AG04450 (cell line): ENCODE measurements at regions not wholly inside any gene's neighbourhood (a gene's known extent, or its start where the extent isn't known, plus 50 kb on each side); places are given as distances from the start of the nearest gene placed in this dataset.

Source experiments
- CTCF ChIA-PET: fragments of 300-600, 350-600 bp; formaldehyde crosslinking; extraction: SDS; loops from one replicate; lab custom pipeline; 2022; ENCODE audit warnings: antibody characterized with exemption, inconsistent platforms; lab: Charles Lee
- POLR2A ChIA-PET: fragments of 350-600 bp; formaldehyde crosslinking; extraction: SDS; loops from one replicate; lab custom pipeline; 2021; ENCODE audit warnings: antibody characterized with exemption, inconsistent platforms; lab: Yijun Ruan, JAX
- DNase-seq: peaks from one replicate; pipeline ENCODE4 v3.0.0-alpha.2; 2011; ENCODE audit warnings: low read depth, low spot score
- H3K27ac ChIP-seq: one replicate; pipeline ENCODE4 v1.5.1; 2012; ENCODE audit warnings: low read depth, low read length, control low read depth
- H3K27me3 ChIP-seq: one replicate; pipeline ENCODE4 v1.6.0; 2012; ENCODE audit warnings: low read length; ENCODE audit not compliant: control insufficient read depth, insufficient read depth
- H3K4me3 ChIP-seq: 2 replicates; pipeline ENCODE4 v1.5.1; 2011; ENCODE audit warnings: mild to moderate bottlenecking, low read depth, low read length, control low read depth
- H3K9me3 ChIP-seq: 2 replicates; pipeline ENCODE4 v1.5.1; 2012; ENCODE audit warnings: low read length; ENCODE audit not compliant: control insufficient read depth, insufficient read depth
- TF ChIP-seq, protein P1 (sequence below): IDR thresholded peaks from 2 replicates; pipeline ENCODE4 v1.5.1; 2011; ENCODE audit warnings: low read depth, low read length, control low read depth, inconsistent platforms

DNA sequence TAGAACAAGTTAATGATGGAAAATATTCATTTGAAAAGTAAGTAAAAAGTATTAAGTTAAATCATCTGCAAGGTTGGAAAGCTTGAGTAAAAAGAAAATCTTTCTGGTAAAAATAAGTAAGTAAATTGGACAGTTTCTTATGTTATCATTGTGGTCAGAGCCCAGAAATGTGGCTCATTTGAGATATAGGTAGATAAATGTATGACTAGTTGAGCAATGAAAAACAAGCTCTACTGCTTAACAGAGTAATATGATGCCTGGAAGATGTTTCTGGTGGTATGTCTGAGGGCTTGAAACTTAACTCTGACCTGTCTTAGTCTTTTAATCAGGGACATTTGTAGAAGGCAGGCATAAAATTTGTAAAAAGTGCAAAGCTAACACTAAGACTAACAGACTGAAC lies 444.0 kb downstream of the MFSD1 start:
- DNase-seq: no peak
- Histone ChIP-seq H3K4me3 (no peak overlapping the region), H3K27me3 (no peaks in the 10 kb centered on the region), H3K9me3 (no peaks in the 10 kb centered on the region), H3K27ac (no peak overlapping the region)
- TF ChIP-seq, protein P1, sequence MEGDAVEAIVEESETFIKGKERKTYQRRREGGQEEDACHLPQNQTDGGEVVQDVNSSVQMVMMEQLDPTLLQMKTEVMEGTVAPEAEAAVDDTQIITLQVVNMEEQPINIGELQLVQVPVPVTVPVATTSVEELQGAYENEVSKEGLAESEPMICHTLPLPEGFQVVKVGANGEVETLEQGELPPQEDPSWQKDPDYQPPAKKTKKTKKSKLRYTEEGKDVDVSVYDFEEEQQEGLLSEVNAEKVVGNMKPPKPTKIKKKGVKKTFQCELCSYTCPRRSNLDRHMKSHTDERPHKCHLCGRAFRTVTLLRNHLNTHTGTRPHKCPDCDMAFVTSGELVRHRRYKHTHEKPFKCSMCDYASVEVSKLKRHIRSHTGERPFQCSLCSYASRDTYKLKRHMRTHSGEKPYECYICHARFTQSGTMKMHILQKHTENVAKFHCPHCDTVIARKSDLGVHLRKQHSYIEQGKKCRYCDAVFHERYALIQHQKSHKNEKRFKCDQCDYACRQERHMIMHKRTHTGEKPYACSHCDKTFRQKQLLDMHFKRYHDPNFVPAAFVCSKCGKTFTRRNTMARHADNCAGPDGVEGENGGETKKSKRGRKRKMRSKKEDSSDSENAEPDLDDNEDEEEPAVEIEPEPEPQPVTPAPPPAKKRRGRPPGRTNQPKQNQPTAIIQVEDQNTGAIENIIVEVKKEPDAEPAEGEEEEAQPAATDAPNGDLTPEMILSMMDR: no peak
- ChIA-PET POLR2A (interaction anchor here (0.6 kb wide), 1 partner anchor 332 kb away, joined by 3 read pairs; no protein-coding TSS in a partner anchor), CTCF (interaction anchor here (0.9 to 6.9 kb wide), 4 partner anchors 14 to 399 kb away, joined by 3 to 35 read pairs (median 6); no protein-coding TSS in a partner anchor)

GRCh38 chr3:159246385-159246784 lies 444.5 kb downstream of the MFSD1 start:
- CTCF ChIA-PET: interaction anchor here (0.9 to 6.9 kb wide), 5 partner anchors 14 to 582 kb away, joined by 3 to 35 read pairs (median 3); no protein-coding TSS in a partner anchor
- H3K4me3 ChIP-seq: no peak overlapping the region
- POLR2A ChIA-PET: interaction anchor here (0.6 kb wide), 2 partner anchors 77 to 332 kb away, joined by 3 to 10 read pairs; no protein-coding TSS in a partner anchor
- DNase-seq: no peak
- no peaks in the 10 kb centered on the region for H3K27me3 ChIP-seq
- TF ChIP-seq, protein P1: no peak
- H3K9me3 ChIP-seq: no peaks in the 10 kb centered on the region
- H3K27ac ChIP-seq: no peak overlapping the region

DNA sequence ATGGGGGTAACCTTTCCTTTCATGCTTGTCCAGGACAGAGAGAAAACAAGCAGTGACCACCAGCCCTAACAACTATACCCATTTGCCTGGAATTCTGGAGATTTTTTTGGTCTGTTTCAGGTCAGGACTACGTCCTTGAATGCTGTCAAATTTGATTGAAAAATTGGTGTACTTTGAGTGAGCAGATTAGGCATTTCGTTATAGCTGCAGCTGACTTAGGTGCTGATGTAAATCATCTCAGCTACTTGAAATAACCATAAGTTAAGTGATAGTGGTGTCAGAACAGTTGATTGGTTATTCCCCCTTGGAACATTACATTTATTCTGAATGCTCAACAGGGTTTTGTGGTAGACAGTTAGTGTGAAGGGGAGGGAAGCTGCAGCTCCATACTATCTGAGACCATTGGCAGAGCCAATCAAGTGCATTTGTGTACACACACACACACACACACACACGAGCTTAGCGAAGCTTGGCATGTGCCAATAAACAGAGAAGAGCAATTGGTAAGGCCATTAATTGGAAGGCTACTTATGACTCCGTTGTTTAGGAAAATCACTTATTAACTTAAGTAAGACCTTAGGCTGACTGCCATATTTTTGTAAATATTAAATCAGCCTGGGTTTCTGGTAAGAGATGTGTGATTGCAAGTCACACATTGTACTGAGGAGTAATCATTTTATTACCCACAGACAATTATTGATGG lies 447.8 kb downstream of the MFSD1 start:
- TF ChIP-seq, protein P1: no peak
- H3K9me3 ChIP-seq: no peaks in the 10 kb centered on the region
- no peak for DNase-seq
- no peak overlapping the region for H3K4me3 ChIP-seq
- POLR2A ChIA-PET: no interaction called here
- CTCF ChIA-PET: interaction anchor here (0.7 to 6.9 kb wide), 4 partner anchors 9 to 556 kb away, joined by 3 to 35 read pairs (median 18); no protein-coding TSS in a partner anchor
- no peak overlapping the region for H3K27ac ChIP-seq
- H3K27me3 ChIP-seq: no peaks in the 10 kb centered on the region

- H3K4me3 ChIP-seq: no peak overlapping the region
- H3K9me3 ChIP-seq: no peaks in the 10 kb centered on the region
- DNase-seq: no peak
- no peak overlapping the region for H3K27ac ChIP-seq
- no peaks in the 10 kb centered on the region for H3K27me3 ChIP-seq
- ChIA-PET POLR2A (no interaction called here), CTCF (interaction anchor here (1.4 to 6.9 kb wide), 3 partner anchors 9 to 419 kb away, joined by 3 to 35 read pairs (median 31); no protein-coding TSS in a partner anchor)
- TF ChIP-seq, protein P1: no peak
These were observed 449.1 kb downstream of the MFSD1 start for GRCh38 chr3:159250961-159251360.

DNA sequence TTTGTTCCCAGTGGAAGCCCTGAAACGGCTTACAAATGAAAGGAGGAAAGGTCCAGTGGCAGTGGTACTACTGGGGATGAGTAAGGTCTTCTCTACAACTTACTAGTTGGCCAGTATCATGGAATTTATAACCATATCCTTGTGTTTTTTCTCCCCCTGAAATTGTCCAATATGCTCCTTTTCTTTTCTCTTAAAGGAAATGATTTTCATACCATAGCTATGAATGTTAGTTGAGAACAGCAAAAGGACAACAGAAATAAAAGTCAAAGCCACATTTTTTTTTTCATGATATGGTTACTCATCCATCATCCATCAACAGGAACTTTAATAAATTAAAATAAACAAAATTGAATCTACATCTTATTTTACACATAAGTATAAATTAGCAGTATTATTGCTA lies 450.4 kb downstream of the MFSD1 start:
- ChIA-PET CTCF (interaction anchor here (0.5 to 6.9 kb wide), 12 partner anchors 8 to 612 kb away, joined by 3 to 35 read pairs (median 4); no protein-coding TSS in a partner anchor), POLR2A (no interaction called here)
- Histone ChIP-seq H3K9me3 (no peaks in the 10 kb centered on the region), H3K4me3 (no peak overlapping the region), H3K27me3 (no peaks in the 10 kb centered on the region), H3K27ac (no peak overlapping the region)
- TF ChIP-seq, protein P1: no peak
- no peak for DNase-seq
